ENCODE measurements at regions not wholly inside any gene's neighbourhood (a gene's known extent, or its start where the extent isn't known, plus 50 kb on each side); places are given as distances from the start of the nearest gene placed in this dataset.

DNA sequence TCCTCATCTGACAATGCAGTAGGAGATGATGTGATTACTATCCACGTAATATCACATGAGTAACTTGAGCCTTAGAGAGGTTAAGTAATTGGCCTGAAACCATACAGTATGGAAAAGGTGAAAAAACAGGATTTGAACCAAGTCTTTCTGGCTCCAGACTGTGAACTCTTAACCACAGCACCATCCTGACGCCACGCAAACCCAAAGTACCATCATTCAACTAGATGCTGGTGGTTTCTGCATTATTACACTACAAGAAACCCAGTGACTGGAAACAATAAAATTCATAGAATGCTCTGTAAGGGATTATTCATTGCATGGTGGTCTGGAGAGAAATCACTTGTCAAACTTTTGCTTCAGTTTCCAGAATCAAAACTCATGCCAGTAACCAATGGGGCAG lies 90.7 kb downstream of the MAB21L3 start:
- TF ChIP-seq, protein P1, sequence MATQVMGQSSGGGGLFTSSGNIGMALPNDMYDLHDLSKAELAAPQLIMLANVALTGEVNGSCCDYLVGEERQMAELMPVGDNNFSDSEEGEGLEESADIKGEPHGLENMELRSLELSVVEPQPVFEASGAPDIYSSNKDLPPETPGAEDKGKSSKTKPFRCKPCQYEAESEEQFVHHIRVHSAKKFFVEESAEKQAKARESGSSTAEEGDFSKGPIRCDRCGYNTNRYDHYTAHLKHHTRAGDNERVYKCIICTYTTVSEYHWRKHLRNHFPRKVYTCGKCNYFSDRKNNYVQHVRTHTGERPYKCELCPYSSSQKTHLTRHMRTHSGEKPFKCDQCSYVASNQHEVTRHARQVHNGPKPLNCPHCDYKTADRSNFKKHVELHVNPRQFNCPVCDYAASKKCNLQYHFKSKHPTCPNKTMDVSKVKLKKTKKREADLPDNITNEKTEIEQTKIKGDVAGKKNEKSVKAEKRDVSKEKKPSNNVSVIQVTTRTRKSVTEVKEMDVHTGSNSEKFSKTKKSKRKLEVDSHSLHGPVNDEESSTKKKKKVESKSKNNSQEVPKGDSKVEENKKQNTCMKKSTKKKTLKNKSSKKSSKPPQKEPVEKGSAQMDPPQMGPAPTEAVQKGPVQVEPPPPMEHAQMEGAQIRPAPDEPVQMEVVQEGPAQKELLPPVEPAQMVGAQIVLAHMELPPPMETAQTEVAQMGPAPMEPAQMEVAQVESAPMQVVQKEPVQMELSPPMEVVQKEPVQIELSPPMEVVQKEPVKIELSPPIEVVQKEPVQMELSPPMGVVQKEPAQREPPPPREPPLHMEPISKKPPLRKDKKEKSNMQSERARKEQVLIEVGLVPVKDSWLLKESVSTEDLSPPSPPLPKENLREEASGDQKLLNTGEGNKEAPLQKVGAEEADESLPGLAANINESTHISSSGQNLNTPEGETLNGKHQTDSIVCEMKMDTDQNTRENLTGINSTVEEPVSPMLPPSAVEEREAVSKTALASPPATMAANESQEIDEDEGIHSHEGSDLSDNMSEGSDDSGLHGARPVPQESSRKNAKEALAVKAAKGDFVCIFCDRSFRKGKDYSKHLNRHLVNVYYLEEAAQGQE (IDR thresholded peaks at IDR 0.05), result no peak
- TF ChIP-seq POLR2A (IDR thresholded peaks at IDR 0.05; ENCODE audit: low read length) (no peak), RAD21 (conservative IDR thresholded peaks at IDR 0.05 in 1 of 2, IDR thresholded peaks at IDR 0.05 in 1 of 2) (no peak), SREBF2 (IDR thresholded peaks at IDR 0.05) (no peak), NFE2L2 (conservative IDR thresholded peaks at IDR 0.05; ENCODE audit: low read length) (no peak), MAFK (IDR thresholded peaks at IDR 0.05; ENCODE audit: partially characterized antibody) (no peak), HOXA7 (CRISPR knock-in tag; IDR thresholded peaks at IDR 0.05) (no peak), SMC3 (IDR thresholded peaks at IDR 0.05) (no peak), CHD4 (IDR thresholded peaks at IDR 0.05; ENCODE audit: borderline replicate concordance) (no peak)
- TF ChIP-seq, protein P2, sequence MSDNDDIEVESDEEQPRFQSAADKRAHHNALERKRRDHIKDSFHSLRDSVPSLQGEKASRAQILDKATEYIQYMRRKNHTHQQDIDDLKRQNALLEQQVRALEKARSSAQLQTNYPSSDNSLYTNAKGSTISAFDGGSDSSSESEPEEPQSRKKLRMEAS (IDR thresholded peaks at IDR 0.05), result no peak
- TF ChIP-seq, protein P3, sequence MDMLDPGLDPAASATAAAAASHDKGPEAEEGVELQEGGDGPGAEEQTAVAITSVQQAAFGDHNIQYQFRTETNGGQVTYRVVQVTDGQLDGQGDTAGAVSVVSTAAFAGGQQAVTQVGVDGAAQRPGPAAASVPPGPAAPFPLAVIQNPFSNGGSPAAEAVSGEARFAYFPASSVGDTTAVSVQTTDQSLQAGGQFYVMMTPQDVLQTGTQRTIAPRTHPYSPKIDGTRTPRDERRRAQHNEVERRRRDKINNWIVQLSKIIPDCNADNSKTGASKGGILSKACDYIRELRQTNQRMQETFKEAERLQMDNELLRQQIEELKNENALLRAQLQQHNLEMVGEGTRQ (IDR thresholded peaks at IDR 0.05), result no peak
- TF ChIP-seq, protein P4, sequence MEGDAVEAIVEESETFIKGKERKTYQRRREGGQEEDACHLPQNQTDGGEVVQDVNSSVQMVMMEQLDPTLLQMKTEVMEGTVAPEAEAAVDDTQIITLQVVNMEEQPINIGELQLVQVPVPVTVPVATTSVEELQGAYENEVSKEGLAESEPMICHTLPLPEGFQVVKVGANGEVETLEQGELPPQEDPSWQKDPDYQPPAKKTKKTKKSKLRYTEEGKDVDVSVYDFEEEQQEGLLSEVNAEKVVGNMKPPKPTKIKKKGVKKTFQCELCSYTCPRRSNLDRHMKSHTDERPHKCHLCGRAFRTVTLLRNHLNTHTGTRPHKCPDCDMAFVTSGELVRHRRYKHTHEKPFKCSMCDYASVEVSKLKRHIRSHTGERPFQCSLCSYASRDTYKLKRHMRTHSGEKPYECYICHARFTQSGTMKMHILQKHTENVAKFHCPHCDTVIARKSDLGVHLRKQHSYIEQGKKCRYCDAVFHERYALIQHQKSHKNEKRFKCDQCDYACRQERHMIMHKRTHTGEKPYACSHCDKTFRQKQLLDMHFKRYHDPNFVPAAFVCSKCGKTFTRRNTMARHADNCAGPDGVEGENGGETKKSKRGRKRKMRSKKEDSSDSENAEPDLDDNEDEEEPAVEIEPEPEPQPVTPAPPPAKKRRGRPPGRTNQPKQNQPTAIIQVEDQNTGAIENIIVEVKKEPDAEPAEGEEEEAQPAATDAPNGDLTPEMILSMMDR (IDR thresholded peaks at IDR 0.05), result no peak
- TF ChIP-seq, protein P5, sequence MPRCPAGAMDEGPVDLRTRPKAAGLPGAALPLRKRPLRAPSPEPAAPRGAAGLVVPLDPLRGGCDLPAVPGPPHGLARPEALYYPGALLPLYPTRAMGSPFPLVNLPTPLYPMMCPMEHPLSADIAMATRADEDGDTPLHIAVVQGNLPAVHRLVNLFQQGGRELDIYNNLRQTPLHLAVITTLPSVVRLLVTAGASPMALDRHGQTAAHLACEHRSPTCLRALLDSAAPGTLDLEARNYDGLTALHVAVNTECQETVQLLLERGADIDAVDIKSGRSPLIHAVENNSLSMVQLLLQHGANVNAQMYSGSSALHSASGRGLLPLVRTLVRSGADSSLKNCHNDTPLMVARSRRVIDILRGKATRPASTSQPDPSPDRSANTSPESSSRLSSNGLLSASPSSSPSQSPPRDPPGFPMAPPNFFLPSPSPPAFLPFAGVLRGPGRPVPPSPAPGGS (IDR thresholded peaks at IDR 0.05), result no peak
